ENCODE measurements at regions not wholly inside any gene's neighbourhood (a gene's known extent, or its start where the extent isn't known, plus 50 kb on each side); places are given as distances from the start of the nearest gene placed in this dataset.

GRCh38 chr14:101120641-101121507 lies 217.4 kb upstream of the RTL1 start:
- FAIRE-seq (no peak), DNase-seq (ENCODE audit: insufficient read length) (peak; percentile 29)
- no peak for TF ChIP-seq TAF1 (IDR thresholded peaks at IDR 0.05; ENCODE audit: borderline replicate concordance, low read depth, low read length)
- no peak for TF ChIP-seq POLR2AphosphoS5 (IDR thresholded peaks at IDR 0.05; ENCODE audit: low read depth, low read length)
- no peak for TF ChIP-seq POLR2A (IDR thresholded peaks at IDR 0.05; ENCODE audit: low read depth, low read length)

GRCh38 chr14:101121508-101122139 lies 218.1 kb upstream of the RTL1 start:
- no peak for FAIRE-seq
- no peak for TF ChIP-seq POLR2AphosphoS5 (IDR thresholded peaks at IDR 0.05; ENCODE audit: low read depth, low read length)
- peak; percentile 2 for DNase-seq (ENCODE audit: insufficient read length)

- peak; percentile 5 for DNase-seq (ENCODE audit: insufficient read length)
- TF ChIP-seq TAF1 (IDR thresholded peaks at IDR 0.05; ENCODE audit: borderline replicate concordance, low read depth, low read length) (no peak), POLR2AphosphoS5 (IDR thresholded peaks at IDR 0.05; ENCODE audit: low read depth, low read length) (no peak), POLR2A (IDR thresholded peaks at IDR 0.05; ENCODE audit: low read depth, low read length) (no peak)
- no peak for FAIRE-seq
Measured at GRCh38 chr14:101122237-101123141, 219.0 kb upstream of the RTL1 start.

GRCh38 chr14:101123618-101124510 lies 220.3 kb upstream of the RTL1 start:
- TF ChIP-seq POLR2AphosphoS5 (IDR thresholded peaks at IDR 0.05; ENCODE audit: low read depth, low read length) (no peak), POLR2A (IDR thresholded peaks at IDR 0.05; ENCODE audit: low read depth, low read length) (no peak), TAF1 (IDR thresholded peaks at IDR 0.05; ENCODE audit: borderline replicate concordance, low read depth, low read length) (no peak)
- DNase-seq (ENCODE audit: insufficient read length) (peak; percentile 1), FAIRE-seq (no peak)

GRCh38 chr14:101124815-101125214 lies 221.3 kb upstream of the RTL1 start:
- no peak for FAIRE-seq
- TF ChIP-seq POLR2AphosphoS5 (IDR thresholded peaks at IDR 0.05; ENCODE audit: low read depth, low read length) (no peak), POLR2A (IDR thresholded peaks at IDR 0.05; ENCODE audit: low read depth, low read length) (no peak), TAF1 (IDR thresholded peaks at IDR 0.05; ENCODE audit: borderline replicate concordance, low read depth, low read length) (no peak)
- no peak for DNase-seq (ENCODE audit: insufficient read length)

- DNase-seq (ENCODE audit: insufficient read length) (no peak), FAIRE-seq (no peak)
- TF ChIP-seq POLR2AphosphoS5 (IDR thresholded peaks at IDR 0.05; ENCODE audit: low read depth, low read length) (no peak), POLR2A (IDR thresholded peaks at IDR 0.05; ENCODE audit: low read depth, low read length) (no peak), TAF1 (IDR thresholded peaks at IDR 0.05; ENCODE audit: borderline replicate concordance, low read depth, low read length) (no peak)
Measured at GRCh38 chr14:101125313-101125712, 221.8 kb upstream of the RTL1 start.

GRCh38 chr14:101125719-101126651 lies 222.5 kb upstream of the RTL1 start:
- no peak for FAIRE-seq
- no peak for TF ChIP-seq POLR2A (IDR thresholded peaks at IDR 0.05; ENCODE audit: low read depth, low read length)
- no peak for TF ChIP-seq TAF1 (IDR thresholded peaks at IDR 0.05; ENCODE audit: borderline replicate concordance, low read depth, low read length)
- TF ChIP-seq POLR2AphosphoS5 (IDR thresholded peaks at IDR 0.05; ENCODE audit: low read depth, low read length), result no peak
- DNase-seq (ENCODE audit: insufficient read length), result no peak

GRCh38 chr14:101126731-101127130 lies 223.2 kb upstream of the RTL1 start:
- DNase-seq (ENCODE audit: insufficient read length), result no peak
- FAIRE-seq, result no peak
- TF ChIP-seq POLR2A (IDR thresholded peaks at IDR 0.05; ENCODE audit: low read depth, low read length) (no peak), TAF1 (IDR thresholded peaks at IDR 0.05; ENCODE audit: borderline replicate concordance, low read depth, low read length) (no peak), POLR2AphosphoS5 (IDR thresholded peaks at IDR 0.05; ENCODE audit: low read depth, low read length) (no peak)

GRCh38 chr14:101127224-101127623 lies 223.7 kb upstream of the RTL1 start:
- TF ChIP-seq TAF1 (IDR thresholded peaks at IDR 0.05; ENCODE audit: borderline replicate concordance, low read depth, low read length) (no peak), POLR2AphosphoS5 (IDR thresholded peaks at IDR 0.05; ENCODE audit: low read depth, low read length) (no peak), POLR2A (IDR thresholded peaks at IDR 0.05; ENCODE audit: low read depth, low read length) (no peak)
- DNase-seq (ENCODE audit: insufficient read length) (no peak), FAIRE-seq (no peak)

All from GM12892 (cell line).